ENCODE measurements at regions not wholly inside any gene's neighbourhood (a gene's known extent, or its start where the extent isn't known, plus 50 kb on each side); places are given as distances from the start of the nearest gene placed in this dataset.

- Histone ChIP-seq H2AFZ (ENCODE audit: low read depth, low read length) (no peak overlapping the region), H3K4me1 (ENCODE audit: insufficient read depth, low read length) (no peaks in the 10 kb centered on the region), H3K9ac (ENCODE audit: low read depth, low read length) (no peak overlapping the region), H3K79me2 (ENCODE audit: insufficient read depth, low read length) (no peaks in the 10 kb centered on the region), H3K9me3 (ENCODE audit: insufficient read depth, low read length, severe bottlenecking) (no peaks in the 10 kb centered on the region), H4K20me1 (ENCODE audit: insufficient read depth, low read length) (no peaks in the 10 kb centered on the region), H3K36me3 (ENCODE audit: insufficient read depth, low read length) (no peaks in the 10 kb centered on the region), H3K27me3 (ENCODE audit: insufficient read depth, low read length, poor library complexity) (no peaks in the 10 kb centered on the region), H3K4me3 (ENCODE audit: low read depth in 1 of 2, low read length in 2 of 2) (no peak overlapping the region), H3K27ac (ENCODE audit: low read length) (no peak overlapping the region), H3K4me2 (ENCODE audit: insufficient read depth, low read length) (no peak overlapping the region)
- ATAC-seq (ENCODE audit: insufficient read depth, low read depth), result no peak
- no peak for DNase-seq
- TF ChIP-seq CTCF (IDR thresholded peaks at IDR 0.05; ENCODE audit: borderline replicate concordance, extremely low read depth, low read length, poor library complexity, severe bottlenecking), result no peak
- TF ChIP-seq EZH2 (IDR thresholded peaks at IDR 0.05; ENCODE audit: borderline replicate concordance, low read depth, low read length, severe bottlenecking), result no peak
Observed at GRCh38 chr14:101189266-101189665, 285.7 kb upstream of the RTL1 start.

DNA sequence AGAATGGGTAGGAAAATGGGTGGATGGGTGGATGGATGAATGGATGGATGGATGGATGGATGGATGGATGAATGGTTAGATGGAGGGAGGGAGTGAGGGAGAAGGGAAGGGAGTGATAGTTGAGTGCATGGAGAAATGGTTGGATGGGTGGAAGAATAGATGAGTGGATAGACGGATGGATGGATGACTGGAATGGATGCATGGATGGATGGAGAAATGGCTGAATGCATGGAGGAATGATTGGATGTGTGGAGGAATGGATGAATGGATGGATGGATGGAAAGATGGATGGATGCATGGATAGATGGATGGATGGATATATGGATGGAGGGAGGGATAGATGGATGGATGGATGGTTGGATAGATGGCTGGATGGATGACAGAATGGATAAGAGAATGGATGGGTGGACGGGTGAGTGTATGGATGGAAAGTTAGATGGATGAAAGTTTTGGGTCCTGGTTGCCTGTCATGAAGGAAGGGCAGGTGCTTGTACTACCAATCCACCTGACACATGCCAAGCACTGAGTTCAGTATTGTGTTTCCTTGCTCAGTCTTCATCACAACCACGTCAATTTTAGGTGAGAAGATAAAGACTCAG, 286.5 kb upstream of the RTL1 start:
- DNase-seq, result no peak
- Histone ChIP-seq H3K4me1 (ENCODE audit: insufficient read depth, low read length) (no peaks in the 10 kb centered on the region), H2AFZ (ENCODE audit: low read depth, low read length) (no peak overlapping the region), H3K27ac (ENCODE audit: low read length) (no peak overlapping the region), H3K9ac (ENCODE audit: low read depth, low read length) (no peak overlapping the region), H3K79me2 (ENCODE audit: insufficient read depth, low read length) (no peaks in the 10 kb centered on the region), H3K4me3 (ENCODE audit: low read depth in 1 of 2, low read length in 2 of 2) (no peak overlapping the region), H3K4me2 (ENCODE audit: insufficient read depth, low read length) (no peak overlapping the region), H3K9me3 (ENCODE audit: insufficient read depth, low read length, severe bottlenecking) (no peaks in the 10 kb centered on the region), H4K20me1 (ENCODE audit: insufficient read depth, low read length) (no peaks in the 10 kb centered on the region), H3K27me3 (ENCODE audit: insufficient read depth, low read length, poor library complexity) (no peaks in the 10 kb centered on the region), H3K36me3 (ENCODE audit: insufficient read depth, low read length) (no peaks in the 10 kb centered on the region)
- no peak for TF ChIP-seq CTCF (IDR thresholded peaks at IDR 0.05; ENCODE audit: borderline replicate concordance, extremely low read depth, low read length, poor library complexity, severe bottlenecking)
- no peak for TF ChIP-seq EZH2 (IDR thresholded peaks at IDR 0.05; ENCODE audit: borderline replicate concordance, low read depth, low read length, severe bottlenecking)
- no peak for ATAC-seq (ENCODE audit: insufficient read depth, low read depth)

DNA sequence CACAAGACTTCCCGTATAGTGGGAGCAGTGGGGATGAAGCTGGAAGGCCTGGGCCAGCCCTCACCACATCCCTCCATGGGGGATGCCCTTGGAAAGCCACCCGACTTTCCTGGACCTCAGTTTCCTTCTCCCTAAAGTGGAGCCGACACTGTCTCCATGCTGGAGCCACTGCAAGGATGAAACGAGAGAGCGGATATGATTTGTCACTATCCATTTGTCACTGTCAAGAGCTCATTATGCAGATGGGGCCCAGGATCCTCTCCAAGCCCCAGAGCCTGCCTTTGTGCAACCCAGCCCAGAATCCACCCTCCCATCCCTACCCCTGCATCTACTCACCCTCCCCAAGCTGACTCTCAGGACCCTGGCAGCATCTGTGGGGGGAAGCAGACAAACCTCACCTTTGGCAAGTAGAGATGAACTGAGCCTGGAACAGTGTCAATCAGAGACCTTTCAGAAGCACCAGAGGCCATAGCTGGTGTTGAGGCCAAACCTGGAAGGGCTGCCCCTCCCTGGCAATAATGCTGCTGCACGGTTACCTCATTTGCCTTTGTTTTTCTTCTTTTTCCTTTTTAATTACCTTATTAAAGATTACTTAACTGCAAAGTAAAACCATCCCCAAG, 287.7 kb upstream of the RTL1 start:
- H3K36me3 ChIP-seq (ENCODE audit: insufficient read depth, low read length), result no peaks in the 10 kb centered on the region
- TF ChIP-seq EZH2 (IDR thresholded peaks at IDR 0.05; ENCODE audit: borderline replicate concordance, low read depth, low read length, severe bottlenecking) (no peak), CTCF (IDR thresholded peaks at IDR 0.05; ENCODE audit: borderline replicate concordance, extremely low read depth, low read length, poor library complexity, severe bottlenecking) (no peak)
- H3K79me2 ChIP-seq (ENCODE audit: insufficient read depth, low read length), result no peaks in the 10 kb centered on the region
- no peak for DNase-seq
- no peak for ATAC-seq (ENCODE audit: insufficient read depth, low read depth)
- no peak overlapping the region for H3K4me3 ChIP-seq (ENCODE audit: low read depth in 1 of 2, low read length in 2 of 2)
- no peaks in the 10 kb centered on the region for H3K9me3 ChIP-seq (ENCODE audit: insufficient read depth, low read length, severe bottlenecking)
- H3K27me3 ChIP-seq (ENCODE audit: insufficient read depth, low read length, poor library complexity), result no peaks in the 10 kb centered on the region
- H3K9ac ChIP-seq (ENCODE audit: low read depth, low read length), result no peak overlapping the region
- H3K4me2 ChIP-seq (ENCODE audit: insufficient read depth, low read length), result no peak overlapping the region
- no peaks in the 10 kb centered on the region for H3K4me1 ChIP-seq (ENCODE audit: insufficient read depth, low read length)
- no peak overlapping the region for H3K27ac ChIP-seq (ENCODE audit: low read length)
- H4K20me1 ChIP-seq (ENCODE audit: insufficient read depth, low read length), result no peaks in the 10 kb centered on the region
- no peak overlapping the region for H2AFZ ChIP-seq (ENCODE audit: low read depth, low read length)
